HG03139 (cell line): ENCODE measurements at regions not wholly inside any gene's neighbourhood (a gene's known extent, or its start where the extent isn't known, plus 50 kb on each side); places are given as distances from the start of the nearest gene placed in this dataset.
"Not testable (repeated sequence)": the region's sequence is repeated elsewhere in the genome, so short reads cannot be mapped to it uniquely, and the experiment has no call there.

Source experiments
- ATAC-seq: cut with Tn5 transposase; IDR thresholded peaks from one replicate; pipeline ENCODE4 v1.9.1; 2021; ENCODE audit not compliant: unreplicated experiment

- not testable (repeated sequence) for ATAC-seq
Observed at GRCh38 chrX:124181515-124181914, 150.9 kb upstream of the TEX13D start.

- no peak for ATAC-seq
Observed at GRCh38 chrX:124190440-124190839, 142.0 kb upstream of the TEX13D start.

GRCh38 chrX:124194199-124194598 lies 138.3 kb upstream of the TEX13D start:
- ATAC-seq, result no peak

GRCh38 chrX:124194901-124195300 lies 137.6 kb upstream of the TEX13D start:
- ATAC-seq, result no peak

- ATAC-seq, result no peak
Observed at GRCh38 chrX:124203311-124203710, 129.1 kb upstream of the TEX13D start.

GRCh38 chrX:124208660-124209059 lies 123.8 kb upstream of the TEX13D start:
- ATAC-seq, result no peak

GRCh38 chrX:124209792-124210576 lies 122.5 kb upstream of the TEX13D start:
- no peak for ATAC-seq

- ATAC-seq, result peak; percentile 73
Observed at GRCh38 chrX:124211312-124211942, 121.0 kb upstream of the TEX13D start.

- ATAC-seq, result peak; percentile 35
Observed at GRCh38 chrX:124212622-124213021, 119.8 kb upstream of the TEX13D start.

- no peak for ATAC-seq
Observed at GRCh38 chrX:124215786-124216185, 116.7 kb upstream of the TEX13D start.

GRCh38 chrX:124216396-124217115 lies 115.9 kb upstream of the TEX13D start:
- ATAC-seq, result no peak

- peak; percentile 84 for ATAC-seq
Observed at GRCh38 chrX:124217304-124218251, 114.9 kb upstream of the TEX13D start.

GRCh38 chrX:124223524-124223923 lies 108.9 kb upstream of the TEX13D start:
- no peak for ATAC-seq

GRCh38 chrX:124224528-124224927 lies 107.9 kb upstream of the TEX13D start:
- ATAC-seq, result no peak

GRCh38 chrX:124226129-124226528 lies 106.3 kb upstream of the TEX13D start:
- ATAC-seq, result no peak

GRCh38 chrX:124228849-124229248 lies 103.6 kb upstream of the TEX13D start:
- ATAC-seq, result no peak

GRCh38 chrX:124229374-124229773 lies 103.1 kb upstream of the TEX13D start:
- no peak for ATAC-seq

- no peak for ATAC-seq
Observed at GRCh38 chrX:124230655-124231450, 101.6 kb upstream of the TEX13D start.

GRCh38 chrX:124231451-124231759 lies 101.1 kb upstream of the TEX13D start:
- no peak for ATAC-seq

- ATAC-seq, result peak; percentile 78
Observed at GRCh38 chrX:124232523-124233201, 99.8 kb upstream of the TEX13D start.
